ENCODE measurements at regions not wholly inside any gene's neighbourhood (a gene's known extent, or its start where the extent isn't known, plus 50 kb on each side); places are given as distances from the start of the nearest gene placed in this dataset.

GRCh38 chr2:215667585-215668377 is 231.9 kb upstream of the FN1 start:
- Histone ChIP-seq H3K36me3 (ENCODE audit: control insufficient read depth, insufficient read depth, low read length) (no peaks in the 10 kb centered on the region), H3K18ac (ENCODE audit: low read length) (no peak overlapping the region), H3K4me3 (ENCODE audit: low read length) (no peak overlapping the region), H2AK5ac (ENCODE audit: low read length) (no peak overlapping the region), H2BK120ac (ENCODE audit: low read depth, low read length) (no peak overlapping the region), H3K27ac (ENCODE audit: low read depth, low read length) (no peak overlapping the region), H3K4me1 (ENCODE audit: control insufficient read depth, low read depth, low read length) (peaks cover 4% of the 10 kb centered on the region), H4K5ac (ENCODE audit: low read length) (no peak overlapping the region), H4K8ac (ENCODE audit: low read depth, low read length) (no peak overlapping the region), H3K79me1 (ENCODE audit: low read length) (no peaks in the 10 kb centered on the region), H3K9ac (ENCODE audit: low read length) (no peak overlapping the region), H2BK5ac (ENCODE audit: low read length) (no peak overlapping the region), H3K4me2 (ENCODE audit: low read length) (no peak overlapping the region), H3K4ac (ENCODE audit: low read depth, low read length) (no peak overlapping the region), H3K56ac (ENCODE audit: low read length) (no peak overlapping the region), H3K79me2 (ENCODE audit: control insufficient read depth, insufficient read depth, low read length) (no peaks in the 10 kb centered on the region), H3K23ac (ENCODE audit: low read length) (no peak overlapping the region), H3K27me3 (ENCODE audit: insufficient read depth, low read length, poor library complexity) (no peaks in the 10 kb centered on the region), H2BK15ac (replicated peaks; ENCODE audit: low read depth) (no peak overlapping the region)
- no CpG with 5 or more reads among the region's 10 CpGs for WGBS (ENCODE audit: extremely low coverage, insufficient coverage, low lambda C conversion rate)
- no peak for DNase-seq

- Histone ChIP-seq H3K4me2 (ENCODE audit: low read length) (no peak overlapping the region), H3K4me1 (ENCODE audit: control insufficient read depth, low read depth, low read length) (peaks cover 2% of the 10 kb centered on the region), H2BK120ac (ENCODE audit: low read depth, low read length) (no peak overlapping the region), H3K36me3 (ENCODE audit: control insufficient read depth, insufficient read depth, low read length) (no peaks in the 10 kb centered on the region), H3K27me3 (ENCODE audit: insufficient read depth, low read length, poor library complexity) (no peaks in the 10 kb centered on the region), H3K79me1 (ENCODE audit: low read length) (no peaks in the 10 kb centered on the region), H3K9ac (ENCODE audit: low read length) (no peak overlapping the region), H2BK5ac (ENCODE audit: low read length) (no peak overlapping the region), H3K4ac (ENCODE audit: low read depth, low read length) (no peak overlapping the region), H2AK5ac (ENCODE audit: low read length) (no peak overlapping the region), H3K27ac (ENCODE audit: low read depth, low read length) (no peak overlapping the region), H3K18ac (ENCODE audit: low read length) (no peak overlapping the region), H2BK15ac (replicated peaks; ENCODE audit: low read depth) (no peak overlapping the region), H3K23ac (ENCODE audit: low read length) (no peak overlapping the region), H4K5ac (ENCODE audit: low read length) (no peak overlapping the region), H3K79me2 (ENCODE audit: control insufficient read depth, insufficient read depth, low read length) (no peaks in the 10 kb centered on the region), H3K4me3 (ENCODE audit: low read length) (no peak overlapping the region), H3K56ac (ENCODE audit: low read length) (no peak overlapping the region), H4K8ac (ENCODE audit: low read depth, low read length) (no peak overlapping the region)
- peak; percentile 75 for DNase-seq
- WGBS (ENCODE audit: extremely low coverage, insufficient coverage, low lambda C conversion rate), result no CpG with 5 or more reads among the region's 3 CpGs
These were observed 229.1 kb upstream of the FN1 start for GRCh38 chr2:215664847-215665525.

- Histone ChIP-seq H4K5ac (ENCODE audit: low read length) (no peak overlapping the region), H3K79me1 (ENCODE audit: low read length) (no peaks in the 10 kb centered on the region), H3K56ac (ENCODE audit: low read length) (no peak overlapping the region), H3K79me2 (ENCODE audit: control insufficient read depth, insufficient read depth, low read length) (no peaks in the 10 kb centered on the region), H3K23ac (ENCODE audit: low read length) (no peak overlapping the region), H3K4me2 (ENCODE audit: low read length) (no peak overlapping the region), H2BK120ac (ENCODE audit: low read depth, low read length) (no peak overlapping the region), H3K4me1 (ENCODE audit: control insufficient read depth, low read depth, low read length) (no peaks in the 10 kb centered on the region), H3K4ac (ENCODE audit: low read depth, low read length) (no peak overlapping the region), H2BK15ac (replicated peaks; ENCODE audit: low read depth) (no peak overlapping the region), H2AK5ac (ENCODE audit: low read length) (no peak overlapping the region), H3K9ac (ENCODE audit: low read length) (no peak overlapping the region), H4K8ac (ENCODE audit: low read depth, low read length) (no peak overlapping the region), H3K18ac (ENCODE audit: low read length) (no peak overlapping the region), H3K27me3 (ENCODE audit: insufficient read depth, low read length, poor library complexity) (no peaks in the 10 kb centered on the region), H2BK5ac (ENCODE audit: low read length) (no peak overlapping the region), H3K27ac (ENCODE audit: low read depth, low read length) (no peak overlapping the region), H3K4me3 (ENCODE audit: low read length) (no peak overlapping the region), H3K36me3 (ENCODE audit: control insufficient read depth, insufficient read depth, low read length) (no peaks in the 10 kb centered on the region)
- WGBS (ENCODE audit: extremely low coverage, insufficient coverage, low lambda C conversion rate), result no CpG with 5 or more reads among the region's 1 CpG
- DNase-seq, result no peak
These were observed 226.8 kb upstream of the FN1 start for GRCh38 chr2:215662715-215663114.

GRCh38 chr2:215660687-215661086 is 224.8 kb upstream of the FN1 start:
- Histone ChIP-seq H3K79me1 (ENCODE audit: low read length) (no peaks in the 10 kb centered on the region), H3K27me3 (ENCODE audit: insufficient read depth, low read length, poor library complexity) (no peaks in the 10 kb centered on the region), H3K9ac (ENCODE audit: low read length) (no peak overlapping the region), H3K79me2 (ENCODE audit: control insufficient read depth, insufficient read depth, low read length) (no peaks in the 10 kb centered on the region), H3K4me1 (ENCODE audit: control insufficient read depth, low read depth, low read length) (no peaks in the 10 kb centered on the region), H3K36me3 (ENCODE audit: control insufficient read depth, insufficient read depth, low read length) (no peaks in the 10 kb centered on the region), H2BK120ac (ENCODE audit: low read depth, low read length) (no peak overlapping the region), H3K56ac (ENCODE audit: low read length) (peak overlapping the region; percentile 53), H3K4me2 (ENCODE audit: low read length) (no peak overlapping the region), H2AK5ac (ENCODE audit: low read length) (peak overlapping the region; percentile 25), H3K4me3 (ENCODE audit: low read length) (no peak overlapping the region), H3K27ac (ENCODE audit: low read depth, low read length) (no peak overlapping the region), H3K4ac (ENCODE audit: low read depth, low read length) (no peak overlapping the region), H2BK15ac (replicated peaks; ENCODE audit: low read depth) (no peak overlapping the region), H2BK5ac (ENCODE audit: low read length) (no peak overlapping the region), H3K23ac (ENCODE audit: low read length) (no peak overlapping the region), H3K18ac (ENCODE audit: low read length) (no peak overlapping the region), H4K5ac (ENCODE audit: low read length) (no peak overlapping the region), H4K8ac (ENCODE audit: low read depth, low read length) (no peak overlapping the region)
- WGBS (ENCODE audit: extremely low coverage, insufficient coverage, low lambda C conversion rate), result no CpG with 5 or more reads among the region's 8 CpGs
- no peak for DNase-seq

GRCh38 chr2:215659650-215660049 is 223.8 kb upstream of the FN1 start:
- H3K9ac ChIP-seq (ENCODE audit: low read length), result no peak overlapping the region
- no peak overlapping the region for H3K18ac ChIP-seq (ENCODE audit: low read length)
- no peak overlapping the region for H3K4me3 ChIP-seq (ENCODE audit: low read length)
- no peaks in the 10 kb centered on the region for H3K27me3 ChIP-seq (ENCODE audit: insufficient read depth, low read length, poor library complexity)
- no peaks in the 10 kb centered on the region for H3K4me1 ChIP-seq (ENCODE audit: control insufficient read depth, low read depth, low read length)
- H3K23ac ChIP-seq (ENCODE audit: low read length), result no peak overlapping the region
- no peak overlapping the region for H3K4me2 ChIP-seq (ENCODE audit: low read length)
- no peaks in the 10 kb centered on the region for H3K36me3 ChIP-seq (ENCODE audit: control insufficient read depth, insufficient read depth, low read length)
- no CpG with 5 or more reads among the region's 4 CpGs for WGBS (ENCODE audit: extremely low coverage, insufficient coverage, low lambda C conversion rate)
- H3K79me2 ChIP-seq (ENCODE audit: control insufficient read depth, insufficient read depth, low read length), result no peaks in the 10 kb centered on the region
- no peak overlapping the region for H2BK15ac ChIP-seq (replicated peaks; ENCODE audit: low read depth)
- H2BK5ac ChIP-seq (ENCODE audit: low read length), result no peak overlapping the region
- no peak overlapping the region for H3K4ac ChIP-seq (ENCODE audit: low read depth, low read length)
- H2BK120ac ChIP-seq (ENCODE audit: low read depth, low read length), result no peak overlapping the region
- no peak overlapping the region for H3K56ac ChIP-seq (ENCODE audit: low read length)
- H4K8ac ChIP-seq (ENCODE audit: low read depth, low read length), result no peak overlapping the region
- no peak for DNase-seq
- no peak overlapping the region for H4K5ac ChIP-seq (ENCODE audit: low read length)
- no peak overlapping the region for H3K27ac ChIP-seq (ENCODE audit: low read depth, low read length)
- H3K79me1 ChIP-seq (ENCODE audit: low read length), result no peaks in the 10 kb centered on the region
- H2AK5ac ChIP-seq (ENCODE audit: low read length), result no peak overlapping the region
